ENCODE measurements at regions not wholly inside any gene's neighbourhood (a gene's known extent, or its start where the extent isn't known, plus 50 kb on each side); places are given as distances from the start of the nearest gene placed in this dataset.
A peak's percentile ranks its signal among the peaks of the same experiment; 100 is the strongest.

DNA sequence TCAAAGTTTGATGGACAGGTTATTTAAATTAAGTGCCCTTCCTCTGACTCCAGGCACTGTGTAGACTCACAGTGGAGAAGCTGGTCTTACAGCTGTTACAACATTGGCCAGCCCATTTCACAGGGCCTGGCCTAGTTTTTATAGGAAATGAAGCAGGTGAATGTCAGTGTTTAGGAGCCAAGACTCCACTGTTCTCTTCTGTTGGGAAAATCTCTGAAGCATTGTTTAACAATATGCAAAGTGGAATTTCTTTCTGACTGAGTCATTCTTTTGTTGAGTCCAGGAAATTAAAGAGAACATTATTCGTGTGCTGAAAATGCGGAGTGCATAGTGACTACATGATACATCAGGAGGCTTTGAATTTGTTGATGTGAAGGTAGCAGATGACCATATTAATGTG lies 64.7 kb downstream of the ARRDC4 start:
- peak; percentile 17 for DNase-seq (ENCODE audit: low read depth)

DNA sequence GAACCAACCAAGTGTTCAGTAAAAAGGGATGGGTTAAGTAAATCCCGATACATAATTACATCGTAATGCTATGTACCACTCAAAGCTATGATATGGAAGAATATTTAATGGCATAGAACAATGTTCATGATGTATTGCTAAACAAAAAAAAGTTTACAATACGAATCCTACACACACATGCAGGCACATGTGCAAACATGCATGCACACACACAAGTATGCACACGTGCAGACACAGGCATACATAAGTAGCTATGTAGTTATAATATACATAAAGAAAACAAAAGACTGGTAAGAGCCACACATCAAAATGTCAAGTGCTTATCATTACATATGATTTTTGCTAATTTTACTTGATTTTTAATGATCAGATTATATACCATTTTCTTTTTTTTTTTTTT lies 74.2 kb downstream of the ARRDC4 start:
- DNase-seq (ENCODE audit: low read depth): no peak

DNA sequence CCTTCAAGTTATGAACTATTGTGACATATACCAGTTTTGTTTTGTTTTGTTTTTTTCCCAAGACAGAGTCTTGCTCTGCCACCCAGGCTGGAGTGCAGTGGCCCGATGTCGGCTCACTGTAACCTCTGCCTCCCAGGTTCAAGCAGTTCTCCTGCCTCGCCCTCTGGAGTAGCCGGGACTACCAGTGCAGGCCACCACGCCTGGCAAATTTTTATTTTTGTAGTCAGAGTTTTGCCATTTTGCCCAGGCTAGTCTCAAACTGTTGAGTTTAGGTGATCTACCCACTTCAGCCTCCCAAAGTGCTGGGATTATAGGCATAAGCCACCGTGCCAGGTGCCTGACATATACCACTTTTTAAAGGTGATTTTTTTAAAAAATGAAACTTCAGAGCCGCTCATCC lies 74.6 kb downstream of the ARRDC4 start:
- DNase-seq (ENCODE audit: low read depth): no peak

DNA sequence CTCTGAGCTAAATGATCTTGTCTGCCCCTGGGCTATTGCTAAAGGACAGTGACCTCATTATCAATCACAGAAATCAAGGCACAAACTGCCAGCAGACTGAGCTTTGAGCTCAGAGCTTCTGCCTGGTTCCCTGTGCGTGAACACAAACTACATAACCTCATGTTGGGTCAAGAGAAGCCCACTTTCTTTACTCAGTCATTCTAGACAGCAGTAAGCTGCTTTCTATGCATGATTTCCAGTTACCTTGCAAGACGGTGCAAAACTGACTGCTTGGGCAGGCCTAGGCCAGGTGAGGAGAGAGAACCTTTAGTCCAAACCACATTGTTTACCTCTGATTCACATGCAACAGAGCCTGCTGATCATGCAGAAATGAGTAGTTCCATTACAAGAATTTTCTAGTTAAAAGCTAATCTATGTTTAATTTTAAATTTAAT lies 75.1 kb downstream of the ARRDC4 start:
- no peak for DNase-seq (ENCODE audit: low read depth)

DNA sequence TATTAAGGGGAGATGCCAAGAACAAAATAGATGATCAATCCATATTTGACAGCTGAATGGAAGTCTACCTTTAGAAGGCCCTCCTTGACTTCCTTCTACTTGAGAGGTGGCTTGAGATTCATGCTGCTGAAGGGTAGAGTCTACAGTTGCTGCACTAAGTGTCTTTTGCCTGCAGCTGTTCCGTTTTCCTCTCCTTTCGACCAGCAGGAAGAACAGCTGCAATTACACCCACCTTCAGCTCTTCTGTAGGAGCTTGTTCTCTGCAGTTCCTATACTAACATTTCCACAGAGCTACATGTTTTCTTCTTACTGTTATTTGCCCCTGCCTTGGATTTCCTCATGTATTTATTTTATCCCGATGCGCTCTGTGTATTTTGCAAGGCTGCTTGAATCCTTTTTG lies 79.1 kb downstream of the ARRDC4 start:
- no peak for DNase-seq (ENCODE audit: low read depth)

DNA sequence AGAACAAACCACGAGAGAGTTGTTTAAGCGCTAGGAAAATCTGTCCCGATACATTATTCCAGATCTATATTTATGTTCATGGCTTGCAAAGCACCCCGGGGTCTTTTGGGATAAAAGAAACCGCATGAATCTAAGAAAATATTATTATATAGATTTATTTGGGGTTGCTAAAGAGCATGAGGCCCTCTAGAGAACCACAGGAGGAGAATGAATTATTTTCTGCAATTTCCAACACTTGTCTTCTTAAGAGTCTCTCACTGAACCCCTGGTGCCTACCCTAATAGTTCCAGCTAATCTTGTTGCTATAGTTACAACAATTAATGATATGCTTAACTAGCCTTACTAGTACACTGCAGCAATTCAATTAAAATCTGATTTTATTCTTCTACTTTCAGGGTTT lies 79.6 kb downstream of the ARRDC4 start:
- DNase-seq (ENCODE audit: low read depth): no peak

DNA sequence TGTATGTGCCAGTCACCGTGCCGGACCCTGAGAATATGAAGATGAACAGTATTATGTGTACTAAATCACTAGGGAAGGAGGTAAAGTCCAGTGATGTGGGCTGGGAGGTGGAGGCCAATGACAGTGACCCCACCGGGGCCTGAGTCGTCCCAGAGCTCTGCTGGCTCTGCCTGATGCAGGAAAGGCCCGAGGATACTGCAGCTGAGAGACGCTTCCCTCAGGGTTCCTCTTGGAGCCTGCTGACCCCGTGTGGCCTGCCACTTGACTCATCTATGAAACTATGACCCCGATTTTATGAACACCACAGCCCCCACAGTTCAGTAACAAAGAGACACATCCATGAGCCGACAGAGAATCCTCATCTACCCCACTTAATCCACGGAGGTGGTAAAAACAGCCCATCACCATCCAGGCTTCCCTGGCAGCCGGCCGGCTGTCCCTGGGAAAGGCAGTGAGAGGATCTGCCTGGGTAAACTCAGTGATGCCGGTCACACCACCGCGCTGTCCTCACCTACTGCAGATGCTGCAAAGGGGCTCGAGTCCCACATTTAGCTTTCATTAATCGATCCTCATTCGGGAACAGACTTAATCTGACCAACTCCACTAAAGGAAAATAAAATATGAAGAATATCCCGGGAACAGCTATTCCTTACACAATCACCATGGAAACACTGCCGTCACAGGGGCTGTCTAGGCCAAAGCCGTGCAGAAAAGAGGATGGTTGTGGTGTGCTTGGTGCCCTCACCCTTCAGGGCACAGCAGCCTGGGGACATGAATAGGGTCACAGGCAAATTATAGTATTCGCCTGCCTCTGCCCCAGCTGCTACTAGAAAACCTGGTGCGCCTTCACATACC lies 82.9 kb downstream of the ARRDC4 start:
- no peak for DNase-seq (ENCODE audit: low read depth)

DNA sequence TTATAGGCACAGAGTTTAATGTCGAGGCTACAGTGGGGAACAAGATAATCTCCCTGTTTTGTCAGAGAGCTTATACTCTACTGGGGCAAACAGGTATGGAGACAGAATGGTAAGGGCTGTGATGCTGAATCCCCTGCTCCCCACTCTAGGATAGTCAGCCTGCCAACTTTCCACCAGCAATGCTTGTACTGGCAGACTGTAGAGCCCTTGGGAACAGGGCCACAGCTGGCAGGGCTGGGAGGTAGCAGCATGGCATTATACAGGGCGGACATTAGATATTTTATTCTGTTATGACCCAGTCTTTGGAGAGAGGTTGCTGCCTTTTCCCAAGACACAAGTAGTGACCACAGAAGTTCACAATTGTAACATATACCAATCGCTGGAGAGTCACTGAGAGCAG lies 91.2 kb downstream of the ARRDC4 start:
- no peak for DNase-seq (ENCODE audit: low read depth)

DNA sequence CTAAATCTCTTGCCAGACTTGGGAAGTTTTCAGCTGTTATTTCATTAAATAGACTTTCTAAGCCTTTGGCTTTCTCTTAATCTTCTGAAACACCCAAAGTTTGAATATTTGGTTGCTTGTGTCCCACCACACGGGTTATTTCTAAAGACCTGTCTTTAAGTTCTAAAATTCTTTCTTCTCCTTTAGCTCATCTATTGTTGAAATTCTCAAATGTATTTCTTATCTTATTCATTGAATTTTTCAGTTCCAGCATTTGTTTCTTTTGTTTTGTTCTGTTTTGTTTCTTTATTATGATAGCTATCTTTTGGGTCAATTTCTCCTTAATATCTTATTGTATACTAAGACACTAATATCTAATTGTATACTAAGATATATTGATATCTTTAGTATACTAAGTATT lies 97.0 kb downstream of the ARRDC4 start:
- no peak for DNase-seq (ENCODE audit: low read depth)

DNA sequence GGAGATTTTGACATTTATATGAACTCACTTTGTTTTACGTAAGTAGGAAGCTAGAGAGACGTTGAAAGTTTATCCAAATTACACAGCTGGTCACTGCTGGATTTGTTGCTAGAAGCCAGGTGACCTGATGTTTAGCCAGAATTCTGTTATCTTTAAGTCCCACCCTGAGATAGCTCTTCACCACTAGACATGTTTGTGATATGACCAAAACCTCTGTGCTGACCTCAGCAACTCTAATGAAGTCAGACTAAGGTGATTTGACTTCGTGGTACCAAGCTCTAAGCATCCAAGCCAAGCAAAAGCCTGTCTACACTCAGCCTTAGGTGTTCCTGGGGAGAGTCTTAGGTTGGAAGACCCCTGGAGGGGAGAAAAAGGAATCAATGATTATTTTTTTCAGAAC lies 102.4 kb downstream of the ARRDC4 start:
- DNase-seq (ENCODE audit: low read depth): no peak

DNA sequence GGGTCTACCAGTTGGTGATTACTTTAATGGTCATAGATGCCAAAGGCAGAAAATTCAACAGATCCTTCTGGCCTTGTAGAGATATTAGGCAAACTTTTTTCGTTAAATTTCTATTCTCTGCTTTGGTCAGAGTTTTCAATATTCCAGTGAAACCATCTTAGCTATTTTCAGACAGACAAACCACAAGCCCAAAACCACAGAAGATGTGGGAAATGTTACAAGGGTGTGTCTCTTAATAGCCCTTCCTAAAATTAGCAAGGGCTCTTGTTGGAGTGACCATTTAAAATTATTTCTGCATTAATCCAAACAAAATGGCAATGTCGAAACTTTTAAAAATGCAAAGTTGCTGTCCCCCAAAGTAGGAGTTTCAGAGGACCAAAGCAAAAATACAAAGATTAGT lies 102.8 kb downstream of the ARRDC4 start:
- DNase-seq (ENCODE audit: low read depth): no peak

DNA sequence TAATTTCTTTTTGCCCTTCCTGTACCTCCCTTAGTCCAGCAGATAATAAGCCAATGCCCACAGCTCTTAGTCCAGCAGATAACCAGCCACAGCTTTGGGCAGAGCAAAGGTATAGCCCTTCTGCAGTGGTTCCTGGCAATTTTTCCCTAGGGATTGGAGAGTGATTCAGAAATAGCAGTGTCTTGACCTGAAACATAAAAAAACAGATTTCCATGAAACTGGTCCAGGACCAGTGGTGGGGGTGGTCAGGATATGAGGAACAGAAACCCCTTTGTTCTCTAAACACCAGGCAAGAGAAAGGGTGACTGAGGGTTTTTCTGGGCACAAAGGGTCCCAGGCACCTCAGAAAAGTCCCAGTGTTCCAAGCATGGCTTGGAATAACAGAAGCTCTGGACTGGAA lies 103.4 kb downstream of the ARRDC4 start:
- no peak for DNase-seq (ENCODE audit: low read depth)

DNA sequence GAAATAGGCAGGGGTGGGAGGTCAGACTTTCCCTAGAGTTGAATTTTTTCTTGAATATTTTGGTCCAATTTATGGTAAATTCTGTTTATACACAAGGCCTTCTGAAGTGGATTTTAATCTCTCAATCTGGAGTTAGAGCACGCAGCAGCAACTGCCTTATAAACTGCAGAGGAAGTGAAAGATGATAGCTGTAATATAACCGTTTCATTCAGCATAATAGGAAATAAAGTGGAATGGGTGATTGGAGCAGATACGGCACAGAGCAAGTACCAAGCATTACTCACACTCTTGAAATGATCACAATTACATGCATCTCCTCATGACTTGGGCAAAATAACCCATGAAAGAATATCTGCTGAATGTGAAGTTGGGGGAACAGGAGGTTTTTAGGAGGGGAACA lies 106.8 kb downstream of the ARRDC4 start:
- no peak for DNase-seq (ENCODE audit: low read depth)

DNA sequence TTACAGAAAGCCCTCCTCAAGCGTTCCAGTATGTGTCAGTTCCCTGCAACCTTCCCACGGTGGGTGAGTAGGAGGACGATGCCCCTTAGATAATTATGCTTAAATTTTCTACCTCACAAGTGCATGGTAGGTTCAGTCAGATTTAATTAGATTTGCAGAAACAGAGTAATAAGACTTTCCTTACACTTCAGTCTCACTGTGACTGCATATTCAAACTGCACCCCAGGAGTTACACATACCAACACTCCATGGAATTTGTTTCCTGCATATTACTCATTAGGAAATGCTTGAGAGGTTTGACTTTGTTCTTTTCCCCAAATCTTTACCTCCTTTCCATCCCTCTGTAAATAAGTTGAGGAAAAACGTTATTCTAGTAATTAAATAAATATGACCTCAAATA lies 108.8 kb downstream of the ARRDC4 start:
- no peak for DNase-seq (ENCODE audit: low read depth)

DNA sequence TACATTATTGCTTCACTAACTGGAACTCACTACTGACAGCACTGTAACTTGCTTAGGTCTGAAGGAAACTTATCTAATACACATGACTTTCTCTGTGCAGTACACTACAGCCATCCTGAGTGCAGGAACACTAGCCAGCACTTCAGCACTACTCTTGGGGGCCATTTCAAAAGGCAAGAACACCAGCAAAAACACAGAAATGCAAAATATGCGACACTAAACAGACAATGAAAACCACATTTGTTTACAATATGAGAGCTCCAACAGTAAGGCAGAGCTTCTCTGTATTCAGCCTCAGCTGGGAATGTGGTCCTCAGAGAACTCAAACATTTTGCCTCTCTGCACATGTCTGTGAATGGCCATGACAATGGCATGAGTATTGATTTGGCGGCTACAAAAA lies 109.6 kb downstream of the ARRDC4 start:
- no peak for DNase-seq (ENCODE audit: low read depth)

DNA sequence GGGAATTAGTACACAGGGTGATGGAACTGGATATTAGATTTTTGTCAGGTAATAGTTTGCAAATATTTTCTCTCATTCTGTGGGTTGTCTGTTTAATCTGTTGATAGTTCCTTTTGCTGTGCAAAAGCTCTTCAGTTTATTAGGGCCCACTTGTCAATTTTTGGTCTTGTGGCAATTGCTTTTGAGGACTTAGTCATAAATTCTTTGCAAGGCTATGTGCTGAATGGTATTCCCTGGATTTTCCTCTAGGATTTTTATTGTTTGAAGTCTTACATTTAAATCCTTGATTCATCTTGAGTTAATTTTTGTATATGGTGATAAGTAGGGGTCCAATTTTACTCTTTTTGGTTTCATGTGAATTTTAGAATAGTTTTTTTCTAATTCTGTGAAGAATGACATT lies 111.3 kb downstream of the ARRDC4 start:
- DNase-seq (ENCODE audit: low read depth): no peak

DNA sequence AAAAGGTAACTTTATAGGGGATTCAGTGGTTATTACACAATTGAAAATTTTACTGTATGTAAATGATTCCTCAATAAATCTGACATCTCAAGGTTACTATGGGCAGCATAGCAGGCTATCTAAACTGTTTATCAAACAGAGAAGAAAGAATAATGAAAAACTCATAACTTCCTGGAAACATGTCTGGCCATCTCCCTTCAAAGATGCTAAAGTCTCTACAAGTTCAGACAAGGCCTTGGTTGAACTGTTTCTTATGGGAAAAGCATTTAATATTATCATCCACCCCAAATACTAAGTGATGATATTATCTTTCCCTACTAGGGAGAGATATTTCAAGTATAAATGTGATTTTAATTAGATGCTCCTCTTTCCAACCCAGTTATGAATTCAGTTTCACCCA lies 114.9 kb downstream of the ARRDC4 start:
- no peak for DNase-seq (ENCODE audit: low read depth)

DNA sequence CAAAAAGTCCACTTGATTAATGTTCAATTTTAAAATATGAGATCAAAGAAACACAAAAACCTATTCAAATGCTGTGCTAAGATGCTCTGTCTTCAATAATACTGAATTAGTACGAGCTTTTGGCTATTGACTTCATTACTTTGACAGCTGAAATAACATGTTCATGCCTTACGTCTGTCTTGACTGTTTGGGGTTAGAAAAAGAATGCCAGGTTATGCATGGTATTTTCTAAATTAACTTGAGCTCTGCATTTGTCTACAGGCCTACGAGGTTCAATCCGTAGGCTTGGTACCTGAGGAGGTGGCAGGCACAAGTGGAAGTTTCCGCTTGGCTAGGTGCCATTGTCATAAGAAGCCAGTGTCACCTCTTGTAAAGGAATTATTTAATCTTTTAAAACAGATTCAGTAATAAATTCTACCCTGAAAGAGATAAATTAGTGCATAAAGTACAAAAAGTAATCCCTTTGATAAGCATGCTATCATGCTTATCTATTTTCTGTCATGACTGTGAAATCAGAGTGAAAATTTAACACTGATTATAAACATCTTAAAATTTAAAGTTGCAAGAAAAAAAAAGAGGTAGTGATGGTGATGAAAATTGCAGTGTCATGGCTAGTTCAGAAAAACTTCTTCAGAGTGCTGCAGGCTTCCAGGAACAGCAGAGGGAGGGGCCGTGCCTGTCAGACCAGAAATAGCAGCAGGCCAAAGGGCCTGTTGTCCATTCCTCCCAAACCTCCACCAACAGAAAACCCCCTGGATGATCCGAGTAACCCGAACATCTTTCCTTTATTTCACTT lies 115.7 kb downstream of the ARRDC4 start:
- DNase-seq (ENCODE audit: low read depth): no peak

DNA sequence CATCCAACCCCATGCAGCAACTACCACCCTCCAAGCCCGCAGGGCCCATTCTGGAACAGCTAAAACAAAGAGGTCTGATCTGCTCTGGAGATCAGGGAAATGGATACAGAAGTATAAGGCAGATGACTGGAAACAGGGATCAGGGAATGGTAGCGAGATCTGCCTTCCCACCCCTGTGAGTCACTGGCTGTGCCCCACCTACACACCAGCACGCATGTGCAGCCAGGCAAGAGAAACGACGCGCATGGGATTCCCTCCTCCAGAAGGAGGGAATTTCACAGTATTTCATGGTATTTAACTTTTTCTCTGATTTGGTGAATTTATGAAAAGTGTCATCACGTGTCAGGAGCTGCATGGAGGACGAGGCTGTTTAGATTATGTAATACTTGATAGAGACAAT lies 116.7 kb downstream of the ARRDC4 start:
- DNase-seq (ENCODE audit: low read depth): no peak

DNA sequence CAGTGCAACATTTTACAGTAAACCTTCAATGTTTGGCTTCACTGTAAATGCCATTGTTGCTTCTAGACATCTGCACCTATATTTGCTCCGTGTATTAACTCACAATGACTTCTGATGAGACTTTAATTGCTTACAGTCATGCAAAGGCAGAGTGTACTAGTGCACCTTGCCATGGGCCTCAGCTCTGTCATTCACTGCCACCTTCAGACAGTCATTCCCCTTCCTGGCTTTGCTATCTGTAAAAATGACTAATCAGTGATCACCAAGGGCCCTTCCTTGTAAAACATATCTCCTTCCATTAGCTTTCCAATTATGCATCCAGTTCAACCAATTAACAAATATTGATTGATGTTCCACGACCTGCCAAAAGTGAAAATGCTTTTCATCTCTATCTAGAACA lies 120.3 kb downstream of the ARRDC4 start:
- no peak for DNase-seq (ENCODE audit: low read depth)

DNA sequence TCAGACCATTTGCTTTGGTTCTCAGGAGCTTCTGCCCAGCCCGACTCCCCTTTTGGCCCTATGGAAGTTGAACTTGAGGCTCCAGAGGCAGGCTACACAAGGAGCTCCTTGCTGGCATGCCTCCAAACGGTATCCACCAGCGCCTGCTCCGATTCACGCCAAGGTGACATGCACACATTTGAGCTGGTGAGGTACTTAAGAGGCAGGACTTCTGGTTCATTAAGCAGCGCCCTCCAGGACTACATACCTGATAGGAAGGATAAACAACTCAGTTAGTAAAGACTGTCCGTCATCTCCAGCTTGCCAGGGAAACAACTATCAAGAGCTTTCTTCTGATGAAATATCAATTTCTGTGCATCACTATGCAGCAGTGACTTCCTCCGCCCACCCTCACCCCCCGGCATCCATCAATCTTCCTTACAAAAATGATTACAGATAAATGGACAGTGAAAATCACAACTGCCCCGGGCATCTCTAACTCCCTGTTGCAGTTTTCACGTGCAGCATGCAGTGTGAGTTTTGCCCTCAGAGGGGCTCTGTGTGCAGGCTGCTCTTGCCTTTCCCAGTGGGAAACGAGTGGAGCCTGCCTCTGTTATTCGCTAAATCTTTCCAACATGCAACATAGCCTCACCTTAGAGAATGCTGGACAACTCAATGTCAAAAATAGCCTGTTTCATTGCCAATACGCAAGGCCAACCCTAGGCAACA lies 122.9 kb downstream of the ARRDC4 start:
- no peak for DNase-seq (ENCODE audit: low read depth)

DNA sequence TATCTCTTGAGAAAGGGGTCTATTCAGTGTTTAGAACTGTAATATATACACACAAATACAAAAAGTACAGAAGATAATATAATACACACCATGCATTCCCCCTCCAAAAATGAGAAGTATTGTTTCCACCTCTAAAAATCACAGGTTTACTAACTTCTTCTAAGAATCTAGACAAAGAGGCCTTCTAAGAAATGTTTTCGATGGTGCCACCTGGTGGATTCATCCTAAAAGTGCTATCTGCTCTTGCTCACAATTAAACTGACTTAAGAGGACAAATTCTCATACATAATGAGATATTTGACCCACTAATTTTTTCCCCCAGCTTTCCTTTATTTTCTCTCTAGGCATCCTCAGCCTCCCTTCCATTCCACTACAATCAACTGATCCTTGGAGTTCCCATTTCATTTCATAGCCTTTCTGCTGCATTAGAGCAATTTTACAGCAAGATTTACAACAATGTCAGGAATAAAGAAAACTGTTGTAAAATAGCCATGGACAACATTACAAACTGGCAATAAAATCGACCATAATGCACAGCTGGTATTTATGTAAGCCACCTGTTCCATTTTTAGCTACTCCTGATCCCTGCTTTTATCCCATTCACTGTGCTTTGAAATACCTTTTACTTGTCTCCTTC lies 124.6 kb downstream of the ARRDC4 start:
- DNase-seq (ENCODE audit: low read depth): peak; percentile 45

All from GM04504 (cell line).